Neuron (in vitro differentiated cells): ENCODE measurements at regions not wholly inside any gene's neighbourhood (a gene's known extent, or its start where the extent isn't known, plus 50 kb on each side); places are given as distances from the start of the nearest gene placed in this dataset.

Source experiments
- H2AFZ ChIP-seq: one replicate; pipeline ENCODE4 v1.6.1; 2013; ENCODE audit warnings: low read depth, mild to moderate bottlenecking, inconsistent platforms, low read length, moderate library complexity
- H3K27me3 ChIP-seq: one replicate; pipeline ENCODE4 v1.6.1; 2013; ENCODE audit warnings: low read length; ENCODE audit not compliant: insufficient read depth
- H3K36me3 ChIP-seq: one replicate; pipeline ENCODE4 v1.6.1; 2013; ENCODE audit warnings: low read length; ENCODE audit not compliant: insufficient read depth
- H3K4me1 ChIP-seq: one replicate; pipeline ENCODE4 v1.6.1; 2013; ENCODE audit warnings: low read length; ENCODE audit not compliant: insufficient read depth
- H3K4me3 ChIP-seq: 2 replicates; pipeline ENCODE4 v1.5.1; 2013; ENCODE audit warnings: mild to moderate bottlenecking, low read length, moderate library complexity
- H3K9me3 ChIP-seq: one replicate; pipeline ENCODE4 v1.6.1; 2013; ENCODE audit warnings: low read length

DNA sequence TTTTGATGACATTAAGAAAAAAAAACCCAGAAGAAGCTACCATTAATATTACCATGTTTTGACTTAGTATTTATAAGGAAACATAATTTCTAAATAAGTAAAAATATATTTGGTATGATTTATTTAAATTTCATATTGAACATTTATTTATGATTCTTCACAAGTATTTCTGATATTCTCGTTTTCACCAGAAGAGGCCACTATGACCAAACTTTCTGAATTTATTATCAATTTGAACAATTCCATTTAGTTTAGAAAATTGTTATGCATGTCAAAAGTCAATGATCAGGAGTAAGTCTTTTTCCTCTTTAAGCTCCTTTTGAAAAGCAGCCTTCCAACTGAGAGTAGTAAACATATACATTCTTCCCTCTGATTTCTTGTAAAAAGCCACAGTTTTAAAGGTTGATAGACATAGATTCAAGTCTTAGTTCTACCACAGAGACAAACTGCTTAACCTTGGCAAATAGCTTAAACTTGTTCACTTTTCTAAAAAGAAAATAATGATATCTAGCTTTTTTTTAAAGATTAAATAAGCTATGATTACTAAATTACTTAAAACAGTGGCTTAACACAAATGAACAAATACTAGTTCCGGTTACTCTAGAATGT is 329.9 kb downstream of the TRIB2 start:
- Histone ChIP-seq H3K27me3 (no peaks in the 10 kb centered on the region), H3K4me3 (no peak overlapping the region), H3K36me3 (no peaks in the 10 kb centered on the region), H3K4me1 (no peaks in the 10 kb centered on the region), H2AFZ (no peak overlapping the region), H3K9me3 (no peaks in the 10 kb centered on the region)

DNA sequence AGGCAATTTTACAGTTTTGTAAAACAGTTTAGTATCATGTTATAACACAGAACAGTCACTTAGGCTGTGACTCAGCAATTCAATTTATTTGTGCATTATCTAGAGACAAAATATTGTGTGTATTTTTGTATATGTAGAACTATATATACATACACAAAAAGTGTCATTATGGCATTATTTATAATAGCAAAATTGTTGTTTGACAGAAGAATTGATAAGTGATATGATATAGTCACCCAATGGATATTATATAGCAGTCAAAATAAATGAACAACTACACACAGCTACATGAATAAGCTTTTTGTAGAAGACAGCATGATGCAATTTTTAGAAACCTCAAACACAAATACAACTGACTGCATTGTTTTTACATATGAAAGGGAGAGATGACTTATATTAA is 334.0 kb downstream of the TRIB2 start:
- Histone ChIP-seq H3K27me3 (no peaks in the 10 kb centered on the region), H3K9me3 (no peaks in the 10 kb centered on the region), H3K36me3 (no peaks in the 10 kb centered on the region), H3K4me1 (no peaks in the 10 kb centered on the region), H3K4me3 (no peak overlapping the region), H2AFZ (no peak overlapping the region)

DNA sequence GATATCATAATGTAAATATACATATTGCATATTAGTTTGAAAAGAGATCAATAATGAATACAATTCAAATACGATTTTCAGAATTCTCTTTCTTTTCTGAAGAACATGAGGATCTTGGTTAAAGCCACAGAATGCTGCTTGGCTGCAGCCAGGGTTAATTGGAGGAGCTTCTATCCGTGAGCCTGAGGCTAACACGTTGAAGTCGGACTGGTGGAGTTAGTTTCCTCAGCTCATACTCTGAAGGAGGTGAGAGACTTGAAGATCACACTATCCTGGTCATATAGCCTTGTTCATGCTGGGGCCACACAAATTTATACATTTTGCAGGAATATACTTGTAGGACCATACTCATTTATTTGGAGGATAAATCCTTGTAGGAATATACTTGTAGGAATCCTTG is 335.8 kb downstream of the TRIB2 start:
- Histone ChIP-seq H3K9me3 (no peaks in the 10 kb centered on the region), H2AFZ (no peak overlapping the region), H3K4me3 (no peak overlapping the region), H3K27me3 (peaks cover 4% of the 10 kb centered on the region), H3K36me3 (no peaks in the 10 kb centered on the region), H3K4me1 (no peaks in the 10 kb centered on the region)

DNA sequence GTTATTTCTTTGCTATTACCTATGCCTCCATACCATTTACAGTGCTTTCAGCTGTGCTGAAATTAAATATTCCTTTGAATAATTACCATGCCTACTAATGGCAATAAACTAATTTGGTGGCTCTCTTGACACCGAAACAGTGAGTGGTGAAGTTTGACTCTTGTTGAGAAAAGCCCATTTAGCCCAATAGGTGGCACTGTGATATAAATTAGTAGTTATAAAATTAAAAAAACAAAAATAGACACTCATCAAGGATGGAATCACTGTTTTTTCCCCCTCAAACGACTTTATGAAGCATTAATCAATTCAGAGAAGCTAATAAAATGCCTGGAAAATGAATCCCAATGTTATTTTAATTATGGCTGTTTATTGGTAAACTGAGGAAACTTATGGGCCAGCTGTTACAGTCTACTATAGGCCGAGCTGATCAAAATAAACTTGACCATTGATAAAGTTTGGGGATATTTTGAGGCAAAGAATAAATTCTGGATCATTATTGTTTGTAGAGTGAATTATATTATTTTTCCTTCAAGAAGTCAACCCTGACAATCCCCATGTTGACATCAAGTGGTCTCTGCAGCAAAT is 339.6 kb downstream of the TRIB2 start:
- H3K4me3 ChIP-seq, result no peak overlapping the region
- H2AFZ ChIP-seq, result no peak overlapping the region

DNA sequence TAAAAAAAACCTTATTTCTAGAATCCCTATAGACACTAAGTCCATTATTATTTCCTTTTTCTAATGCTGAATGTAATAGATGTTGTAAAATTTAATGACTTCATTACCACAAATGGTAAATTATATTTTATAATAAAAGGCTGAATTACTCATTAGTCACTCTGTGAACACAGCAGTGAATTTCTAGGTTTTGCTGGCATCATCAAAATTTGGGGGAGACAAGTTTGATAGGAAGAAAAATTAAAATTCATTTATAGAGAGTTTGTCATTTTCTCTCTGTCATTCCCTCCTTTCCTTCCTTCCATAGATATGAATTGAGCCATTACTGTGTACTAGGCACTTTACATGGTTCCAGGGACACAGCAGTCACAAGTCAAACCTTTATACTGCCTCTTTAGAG is 340.9 kb downstream of the TRIB2 start:
- Histone ChIP-seq H3K4me3 (no peak overlapping the region), H3K36me3 (no peaks in the 10 kb centered on the region), H3K4me1 (no peaks in the 10 kb centered on the region), H3K27me3 (peaks cover 4% of the 10 kb centered on the region), H3K9me3 (no peaks in the 10 kb centered on the region), H2AFZ (no peak overlapping the region)

More for the DNA sequence above, 339.6 kb downstream of the TRIB2 start:
- Histone ChIP-seq H3K4me1 (no peaks in the 10 kb centered on the region), H3K9me3 (no peaks in the 10 kb centered on the region), H3K36me3 (no peaks in the 10 kb centered on the region), H3K27me3 (peaks cover 4% of the 10 kb centered on the region)

DNA sequence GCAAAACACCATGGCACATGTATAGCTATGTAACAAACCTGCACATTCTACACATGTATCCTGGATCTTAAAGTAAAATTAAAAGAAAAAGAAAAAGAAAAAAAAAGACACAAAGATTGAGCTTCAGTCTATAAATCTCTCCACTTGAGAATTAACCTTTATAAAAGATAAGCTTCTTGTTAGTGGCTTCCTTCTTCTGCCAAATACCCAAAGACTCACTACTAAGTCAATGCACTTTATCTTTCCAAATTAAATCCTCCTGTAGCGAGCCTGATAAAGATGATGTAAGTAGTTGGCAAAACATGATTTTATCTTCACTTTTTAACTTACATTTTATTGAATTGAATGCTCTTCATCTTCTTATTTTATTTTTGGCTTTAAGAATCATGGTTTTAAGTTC is 349.9 kb downstream of the TRIB2 start:
- no peaks in the 10 kb centered on the region for H3K4me1 ChIP-seq
- no peak overlapping the region for H2AFZ ChIP-seq
- H3K36me3 ChIP-seq, result no peaks in the 10 kb centered on the region
- peaks cover 3% of the 10 kb centered on the region for H3K27me3 ChIP-seq
- no peaks in the 10 kb centered on the region for H3K9me3 ChIP-seq
- H3K4me3 ChIP-seq, result no peak overlapping the region

DNA sequence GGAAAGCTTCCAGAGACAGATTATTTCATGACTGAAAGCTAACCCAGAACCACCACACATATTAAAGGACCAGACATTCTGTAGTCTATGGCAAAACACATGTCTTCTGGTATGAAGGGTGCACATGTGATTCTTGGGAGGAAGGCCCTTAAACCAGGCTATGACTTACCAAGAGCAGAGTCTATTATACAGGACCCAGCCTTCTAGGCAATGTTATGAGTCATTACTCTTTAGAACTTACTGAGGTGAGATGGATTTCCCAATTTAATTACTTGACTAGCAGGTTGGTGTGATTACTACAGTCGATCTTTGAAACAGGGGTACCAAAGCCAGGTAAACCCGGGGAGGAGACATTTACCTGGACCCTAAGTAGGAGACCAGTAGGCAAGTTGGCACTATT is 350.8 kb downstream of the TRIB2 start:
- Histone ChIP-seq H3K9me3 (no peaks in the 10 kb centered on the region), H3K36me3 (no peaks in the 10 kb centered on the region), H3K4me3 (no peak overlapping the region), H3K27me3 (peaks cover 3% of the 10 kb centered on the region), H3K4me1 (no peaks in the 10 kb centered on the region), H2AFZ (no peak overlapping the region)

DNA sequence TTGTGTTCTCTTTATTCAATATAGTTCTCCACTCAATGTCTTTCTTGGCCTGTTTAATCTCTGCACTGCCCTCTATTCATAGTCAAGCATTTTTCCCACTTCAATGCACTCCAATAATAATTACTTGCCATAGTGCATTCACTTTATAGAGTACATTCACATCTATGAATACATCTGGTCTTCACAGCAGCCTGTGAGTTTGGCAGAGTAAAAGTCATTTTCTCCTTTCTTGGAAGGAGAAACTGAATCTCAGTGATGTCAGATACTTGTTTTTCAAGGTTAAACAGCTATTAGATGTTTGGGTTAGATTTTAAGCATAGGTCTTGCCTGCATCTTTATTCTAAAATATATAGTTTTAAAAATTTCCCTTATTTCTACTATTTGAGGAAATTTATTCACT is 373.2 kb downstream of the TRIB2 start:
- H3K9me3 ChIP-seq, result peaks cover 3% of the 10 kb centered on the region
- no peaks in the 10 kb centered on the region for H3K27me3 ChIP-seq
- H3K4me1 ChIP-seq, result peaks cover 12% of the 10 kb centered on the region
- no peak overlapping the region for H2AFZ ChIP-seq
- H3K36me3 ChIP-seq, result no peaks in the 10 kb centered on the region
- no peak overlapping the region for H3K4me3 ChIP-seq

DNA sequence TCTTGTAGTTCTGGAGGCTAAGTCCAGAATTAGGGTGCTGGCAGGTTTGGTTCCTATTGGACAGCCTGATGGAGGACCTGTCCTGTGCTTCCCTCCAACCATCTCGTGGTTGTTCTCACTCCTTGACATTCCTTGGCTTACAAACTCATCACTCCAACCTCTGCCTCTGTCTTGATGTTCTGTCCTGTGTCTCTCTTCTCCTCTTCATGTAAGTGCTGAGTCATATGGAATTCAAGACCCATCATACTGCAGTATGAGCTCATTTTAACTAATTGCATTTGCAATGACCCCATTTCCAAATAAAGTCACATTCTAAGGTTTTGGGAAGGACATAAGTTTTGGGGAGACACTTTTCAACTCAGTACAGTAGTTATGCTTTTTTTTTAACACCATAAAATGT is 374.7 kb downstream of the TRIB2 start:
- peaks cover 3% of the 10 kb centered on the region for H3K9me3 ChIP-seq

DNA sequence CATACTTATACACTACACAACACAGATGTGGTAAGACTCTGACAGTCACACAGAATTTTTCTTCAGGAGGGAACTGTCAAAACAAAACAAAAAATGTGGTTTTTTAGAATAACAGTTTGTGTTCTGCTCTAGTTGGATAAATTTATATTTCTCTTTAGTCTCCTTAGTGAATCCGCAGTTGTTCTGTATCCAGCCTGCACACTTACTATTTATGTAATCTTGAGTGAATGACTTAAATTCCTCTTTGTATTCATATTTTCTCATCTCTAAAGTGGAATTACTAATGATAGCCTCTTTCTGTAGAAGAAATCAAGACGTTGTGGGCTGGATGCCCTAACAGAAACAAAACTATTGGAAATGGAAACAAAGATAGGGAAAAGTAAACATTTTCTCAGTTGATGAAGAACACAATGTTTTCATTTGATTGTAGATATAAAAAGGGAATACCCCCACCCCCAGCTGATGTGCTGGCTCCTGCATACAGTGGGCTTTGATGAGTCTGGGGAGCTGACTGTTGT is 375.2 kb downstream of the TRIB2 start:
- Histone ChIP-seq H3K4me1 (peaks cover 12% of the 10 kb centered on the region), H3K4me3 (no peak overlapping the region), H2AFZ (no peak overlapping the region), H3K36me3 (no peaks in the 10 kb centered on the region), H3K9me3 (no peaks in the 10 kb centered on the region), H3K27me3 (no peaks in the 10 kb centered on the region)

More for the DNA sequence above, 374.7 kb downstream of the TRIB2 start:
- Histone ChIP-seq H3K36me3 (no peaks in the 10 kb centered on the region), H3K4me3 (no peak overlapping the region), H3K27me3 (no peaks in the 10 kb centered on the region), H3K4me1 (peaks cover 12% of the 10 kb centered on the region), H2AFZ (no peak overlapping the region)

DNA sequence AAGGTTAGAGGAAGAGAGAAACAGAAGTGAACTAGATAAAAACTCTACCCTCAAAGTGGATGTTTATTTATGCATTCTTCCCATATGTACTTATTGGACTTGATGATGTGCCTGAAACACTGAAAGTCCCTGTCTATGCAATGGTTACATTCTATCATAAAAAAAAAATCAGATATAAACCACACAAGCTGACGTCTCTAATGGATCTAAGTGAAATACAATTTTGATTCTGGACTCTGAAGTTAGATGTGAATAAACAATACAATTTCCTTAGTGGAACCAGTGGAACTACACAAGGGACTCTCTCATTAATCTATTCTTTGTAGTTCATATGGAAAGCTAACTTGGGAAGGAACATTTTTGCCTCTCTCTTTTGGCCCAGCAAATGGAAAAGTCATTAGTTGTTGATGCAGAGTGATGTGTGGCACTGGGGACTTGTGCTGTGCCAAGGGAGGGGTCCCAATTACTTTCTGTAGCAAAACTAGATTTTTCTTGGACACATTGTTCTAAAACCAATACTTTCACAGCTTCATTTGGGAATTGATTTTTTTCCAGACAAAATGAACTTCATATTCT is 376.8 kb downstream of the TRIB2 start:
- H3K27me3 ChIP-seq, result no peaks in the 10 kb centered on the region
- H3K36me3 ChIP-seq, result no peaks in the 10 kb centered on the region
- H3K9me3 ChIP-seq, result no peaks in the 10 kb centered on the region
- peaks cover 12% of the 10 kb centered on the region for H3K4me1 ChIP-seq
- no peak overlapping the region for H3K4me3 ChIP-seq
- H2AFZ ChIP-seq, result no peak overlapping the region

DNA sequence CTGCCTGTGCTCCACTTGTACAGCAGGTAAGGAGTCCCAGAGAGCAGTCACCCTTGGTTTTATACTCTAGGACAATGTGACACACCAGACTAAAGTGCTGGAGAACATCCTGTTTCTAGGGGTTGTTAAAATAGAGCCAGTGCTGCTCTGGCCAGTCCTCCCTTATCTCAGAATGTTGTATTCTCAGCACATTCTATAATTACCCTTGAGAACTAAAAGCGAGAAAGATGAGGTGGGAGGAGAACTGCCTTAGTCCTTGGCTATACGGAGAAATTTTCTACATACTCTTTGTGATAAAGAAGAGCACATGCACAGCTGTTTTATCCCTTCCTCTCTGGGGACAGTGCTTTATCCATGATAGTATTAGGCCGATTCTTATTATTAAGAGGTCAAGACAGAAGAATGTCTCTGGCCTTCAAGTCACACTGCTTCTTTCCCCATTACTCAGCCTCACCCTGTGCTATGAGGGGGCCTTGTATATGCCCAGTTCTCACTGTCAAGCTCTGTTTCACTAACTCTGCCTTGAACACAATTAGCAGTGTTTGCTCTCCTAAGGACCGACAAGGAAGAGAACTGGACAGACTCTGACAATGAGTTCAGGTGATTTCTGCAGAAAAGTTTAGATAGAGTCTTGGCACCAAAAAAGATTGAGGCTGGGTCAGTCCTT is 385.8 kb downstream of the TRIB2 start:
- H3K27me3 ChIP-seq, result no peaks in the 10 kb centered on the region

DNA sequence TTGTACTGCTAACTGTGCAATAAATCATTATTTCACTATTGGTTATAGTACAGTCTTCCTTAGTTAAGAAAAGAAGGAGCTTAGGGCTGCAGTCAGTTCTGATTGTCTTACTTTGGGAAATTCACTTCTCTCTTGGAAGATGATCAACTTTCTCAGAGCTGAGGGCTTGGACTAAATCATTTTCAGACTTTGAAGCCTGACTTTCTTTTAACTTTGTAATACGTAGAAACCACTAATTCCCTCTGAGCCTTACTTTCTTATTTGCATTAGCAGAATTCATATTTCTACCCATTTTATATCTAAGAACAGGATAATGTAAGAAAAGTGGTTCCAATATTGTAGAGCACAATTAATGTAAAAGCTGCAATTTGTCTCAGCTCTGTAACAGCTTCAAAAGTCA is 386.4 kb downstream of the TRIB2 start:
- H3K27me3 ChIP-seq, result no peaks in the 10 kb centered on the region
- H3K4me1 ChIP-seq, result no peaks in the 10 kb centered on the region
- H2AFZ ChIP-seq, result no peak overlapping the region
- no peak overlapping the region for H3K4me3 ChIP-seq
- no peaks in the 10 kb centered on the region for H3K36me3 ChIP-seq
- H3K9me3 ChIP-seq, result peaks cover 2% of the 10 kb centered on the region

More for the DNA sequence above, 385.8 kb downstream of the TRIB2 start:
- H3K4me1 ChIP-seq, result no peaks in the 10 kb centered on the region
- H3K9me3 ChIP-seq, result peaks cover 2% of the 10 kb centered on the region
- H3K4me3 ChIP-seq, result no peak overlapping the region
- H3K36me3 ChIP-seq, result no peaks in the 10 kb centered on the region
- H2AFZ ChIP-seq, result no peak overlapping the region
